ENCODE measurements at regions not wholly inside any gene's neighbourhood (a gene's known extent, or its start where the extent isn't known, plus 50 kb on each side); places are given as distances from the start of the nearest gene placed in this dataset.
A peak's percentile ranks its signal among the peaks of the same experiment; 100 is the strongest.

GRCh38 chr14:56745097-56745496 lies 65.2 kb downstream of the OTX2 start:
- DNase-seq (ENCODE audit: low spot score), result no peak
- in situ Hi-C loops (cut with HindIII; ENCODE audit: low sequenced_read_pairs), result no loop called here

GRCh38 chr14:56744016-56744415 lies 66.3 kb downstream of the OTX2 start:
- in situ Hi-C loops (cut with HindIII; ENCODE audit: low sequenced_read_pairs), result no loop called here
- DNase-seq (ENCODE audit: low spot score), result no peak

GRCh38 chr14:56742391-56742878 lies 67.8 kb downstream of the OTX2 start:
- in situ Hi-C loops (cut with HindIII; ENCODE audit: low sequenced_read_pairs), result no loop called here
- no peak for DNase-seq (ENCODE audit: low spot score)

- in situ Hi-C loops (cut with HindIII; ENCODE audit: low sequenced_read_pairs), result no loop called here
- DNase-seq (ENCODE audit: low spot score), result no peak
Observed at GRCh38 chr14:56741325-56741724, 69.0 kb downstream of the OTX2 start.

- in situ Hi-C loops (cut with HindIII; ENCODE audit: low sequenced_read_pairs), result no loop called here
- no peak for DNase-seq (ENCODE audit: low spot score)
Observed at GRCh38 chr14:56738020-56738419, 72.3 kb downstream of the OTX2 start.

- in situ Hi-C loops (cut with HindIII; ENCODE audit: low sequenced_read_pairs), result no loop called here
- DNase-seq (ENCODE audit: low spot score), result no peak
Observed at GRCh38 chr14:56733396-56733795, 76.9 kb downstream of the OTX2 start.

- in situ Hi-C loops (cut with HindIII; ENCODE audit: low sequenced_read_pairs), result no loop called here
- DNase-seq (ENCODE audit: low spot score), result no peak
Observed at GRCh38 chr14:56731187-56731586, 79.1 kb downstream of the OTX2 start.

- in situ Hi-C loops (cut with HindIII; ENCODE audit: low sequenced_read_pairs), result no loop called here
- peak; percentile 7 for DNase-seq (ENCODE audit: low spot score)
Observed at GRCh38 chr14:56730538-56731145, 79.6 kb downstream of the OTX2 start.

- in situ Hi-C loops (cut with HindIII; ENCODE audit: low sequenced_read_pairs), result no loop called here
- DNase-seq (ENCODE audit: low spot score), result no peak
Observed at GRCh38 chr14:56724013-56724412, 86.3 kb downstream of the OTX2 start.

- no peak for DNase-seq (ENCODE audit: low spot score)
- in situ Hi-C loops (cut with HindIII; ENCODE audit: low sequenced_read_pairs), result no loop called here
Observed at GRCh38 chr14:56723418-56723817, 86.9 kb downstream of the OTX2 start.

GRCh38 chr14:56720703-56721460 lies 89.4 kb downstream of the OTX2 start:
- no peak for DNase-seq (ENCODE audit: low spot score)
- in situ Hi-C loops (cut with HindIII; ENCODE audit: low sequenced_read_pairs), result no loop called here

GRCh38 chr14:56718312-56718711 lies 92.0 kb downstream of the OTX2 start:
- no peak for DNase-seq (ENCODE audit: low spot score)
- in situ Hi-C loops (cut with HindIII; ENCODE audit: low sequenced_read_pairs), result no loop called here

- in situ Hi-C loops (cut with HindIII; ENCODE audit: low sequenced_read_pairs), result no loop called here
Observed at GRCh38 chr14:56716705-56717104, 93.6 kb downstream of the OTX2 start.

GRCh38 chr14:56715938-56716337 lies 94.3 kb downstream of the OTX2 start:
- DNase-seq (ENCODE audit: low spot score), result no peak
- in situ Hi-C loops (cut with HindIII; ENCODE audit: low sequenced_read_pairs), result no loop called here

More at GRCh38 chr14:56716705-56717104, 93.6 kb downstream of the OTX2 start:
- DNase-seq (ENCODE audit: low spot score), result no peak

- DNase-seq (ENCODE audit: low spot score), result no peak
- in situ Hi-C loops (cut with HindIII; ENCODE audit: low sequenced_read_pairs), result no loop called here
Observed at GRCh38 chr14:56709201-56709600, 101.1 kb downstream of the OTX2 start.

- DNase-seq (ENCODE audit: low spot score), result no peak
- in situ Hi-C loops (cut with HindIII; ENCODE audit: low sequenced_read_pairs), result no loop called here
Observed at GRCh38 chr14:56708704-56709103, 101.6 kb downstream of the OTX2 start.

- in situ Hi-C loops (cut with HindIII; ENCODE audit: low sequenced_read_pairs), result no loop called here
- DNase-seq (ENCODE audit: low spot score), result no peak
Observed at GRCh38 chr14:56703947-56704346, 106.3 kb downstream of the OTX2 start.

- DNase-seq (ENCODE audit: low spot score), result no peak
- in situ Hi-C loops (cut with HindIII; ENCODE audit: low sequenced_read_pairs), result no loop called here
Observed at GRCh38 chr14:56702515-56702914, 107.8 kb downstream of the OTX2 start.

Data from G401 (cell line).